HCT116 (cell line): ENCODE measurements at regions not wholly inside any gene's neighbourhood (a gene's known extent, or its start where the extent isn't known, plus 50 kb on each side); places are given as distances from the start of the nearest gene placed in this dataset.

Experiments
- ATAC-seq: fragments of 200-7000 bp; cut with Tn5 transposase; 2 replicates; pipeline ENCODE4 v1.9.1; 2020; ENCODE audit warnings: mild to moderate bottlenecking, moderate library complexity
- BruUV-seq: library from RNA; stranded (reverse); fragments of 400-500 nt; replicated peaks from 2 replicates; lab custom pipeline; 2021; lab: Mats Ljungman, UMichigan
- CTCF ChIA-PET: fragments of 300-600 bp; sonication (Branson Sonifier 250); formaldehyde crosslinking; loops from one replicate; lab custom pipeline; 2021; ENCODE audit warnings: antibody characterized with exemption; lab: Charles Lee
- POLR2A ChIA-PET: fragments of 300-600, 350-600 bp; sonication (Branson Sonifier 250); formaldehyde crosslinking; loops from one replicate; lab custom pipeline; 2021; ENCODE audit warnings: antibody characterized with exemption; lab: Charles Lee
- RAD21 ChIA-PET, 2 experiments: fragments of 300-600 bp; sonication (Branson Sonifier 250); formaldehyde crosslinking; loops; one replicate each; lab custom pipeline; 2023; ENCODE audit warnings: low total read pairs in 2 of 2; ENCODE audit not compliant: uncharacterized antibody in 2 of 2, unreplicated experiment in 2 of 2, low non-redundant PET in 1 of 2; lab: Charles Lee
- DNase-seq: peaks from one replicate; pipeline ENCODE4 v3.0.0-alpha.2; 2010; ENCODE audit warnings: low read depth, low spot score
- H2AFZ ChIP-seq: fragments of 200-600 bp; shearing (Covaris generic), sonication (generic); 2 replicates; pipeline ENCODE4 v1.6.1; 2017; ENCODE audit warnings: low read depth, mixed run types, mixed read lengths, antibody characterized with exemption, low read length; ENCODE audit not compliant: poor library complexity, severe bottlenecking
- H3K27ac ChIP-seq: 2 replicates; pipeline ENCODE4 v1.5.1; 2012; ENCODE audit warnings: low read depth, low read length
- H3K27me3 ChIP-seq: fragments of 200-600 bp; sonication (generic); 2 replicates; pipeline ENCODE4 v1.6.1; 2016; ENCODE audit warnings: mixed run types, low read length, mixed read lengths; ENCODE audit not compliant: insufficient read depth
- H3K36me3 ChIP-seq, 2 experiments: fragments of 200-500 bp in 1 of 2; fragments of 200-600 bp in 1 of 2; sonication (Bioruptor generic) in 1 of 2; sonication (generic) in 1 of 2; 2 replicates each; pipeline versions ENCODE4 v1.5.1 to v1.6.1; 2014 to 2016; ENCODE audit warnings: low read length in 2 of 2, inconsistent platforms in 1 of 2, mixed read lengths in 1 of 2, mixed run types in 1 of 2; ENCODE audit not compliant: insufficient read depth in 2 of 2, control insufficient read depth in 1 of 2
- H3K4me1 ChIP-seq, 2 experiments: fragments of 200-600 bp in 1 of 2; sonication (generic) in 1 of 2; 2 replicates each; pipeline versions ENCODE4 v1.5.1 to v1.6.1; 2012 to 2017; ENCODE audit warnings: low read length in 2 of 2, inconsistent platforms in 1 of 2, mild to moderate bottlenecking in 1 of 2, mixed read lengths in 1 of 2, mixed run types in 1 of 2, moderate library complexity in 1 of 2; ENCODE audit not compliant: insufficient read depth in 2 of 2, control insufficient read depth in 1 of 2
- H3K4me2 ChIP-seq: fragments of 200-600 bp; sonication (generic); 2 replicates; pipeline ENCODE4 v1.6.1; 2017; ENCODE audit warnings: mixed run types, low read length, mixed read lengths
- H3K4me3 ChIP-seq, 2 experiments: fragments of 200-600 bp in 1 of 2; sonication (generic) in 1 of 2; replicated peaks in 1 of 2; 2 replicates each; pipeline ENCODE4 v1.5.1; 2011 to 2016; ENCODE audit warnings: low read length in 2 of 2, control low read depth in 1 of 2, low read depth in 1 of 2, mild to moderate bottlenecking in 1 of 2, mixed read lengths in 1 of 2, mixed run types in 1 of 2
- H3K79me2 ChIP-seq: fragments of 200-600 bp; sonication (generic); 2 replicates; pipeline ENCODE4 v1.6.1; 2017; ENCODE audit warnings: mild to moderate bottlenecking, mixed run types, low read length, moderate library complexity, mixed read lengths; ENCODE audit not compliant: insufficient read depth
- H3K9ac ChIP-seq: fragments of 200-600 bp; sonication (generic); 2 replicates; pipeline ENCODE4 v1.6.1; 2016; ENCODE audit warnings: low read length, mixed read lengths
- H3K9me2 ChIP-seq: fragments of 200-600 bp; sonication (generic), shearing (Covaris generic); 2 replicates; pipeline ENCODE4 v1.6.1; 2017; ENCODE audit warnings: mixed run types, mild to moderate bottlenecking, moderate library complexity; ENCODE audit not compliant: insufficient read depth
- H3K9me3 ChIP-seq, 2 experiments: fragments of 200-500 bp in 1 of 2; fragments of 200-600 bp in 1 of 2; sonication (Bioruptor generic) in 1 of 2; sonication (generic) in 1 of 2; 2 replicates each; pipeline ENCODE4 v1.6.1; 2014 to 2017; ENCODE audit warnings: low read length in 2 of 2, mixed read lengths in 2 of 2, inconsistent platforms in 1 of 2, low read depth in 1 of 2, mild to moderate bottlenecking in 1 of 2, mixed run types in 1 of 2, moderate library complexity in 1 of 2; ENCODE audit not compliant: control insufficient read depth in 1 of 2, insufficient read depth in 1 of 2
- H4K20me1 ChIP-seq: fragments of 200-600 bp; sonication (generic), shearing (Covaris generic); 2 replicates; pipeline ENCODE4 v1.6.1; 2017; ENCODE audit warnings: mixed run types, mild to moderate bottlenecking, moderate library complexity; ENCODE audit not compliant: insufficient read depth
- CBX3 ChIP-seq: IDR thresholded peaks from 2 replicates; pipeline ENCODE4 v1.6.1; 2012; ENCODE audit warnings: low read depth
- CEBPB ChIP-seq: IDR thresholded peaks from 2 replicates; pipeline ENCODE4 v1.6.1; 2012; ENCODE audit warnings: low read depth
- EGR1 ChIP-seq: IDR thresholded peaks from 2 replicates; pipeline ENCODE4 v1.6.1; 2012; ENCODE audit warnings: low read depth
- EZH2 ChIP-seq: fragments of 200-600 bp; sonication (generic); IDR thresholded peaks from 2 replicates; pipeline ENCODE4 v1.6.1; 2017; ENCODE audit warnings: antibody characterized with exemption, mixed run types
- EZH2phosphoT487 ChIP-seq: fragments of 200-600 bp; IDR thresholded peaks from 2 replicates; pipeline ENCODE4 v1.6.1; 2018; ENCODE audit warnings: antibody characterized with exemption, borderline replicate concordance
- FOSL1 ChIP-seq: IDR thresholded peaks from 2 replicates; pipeline ENCODE4 v1.6.1; 2012; ENCODE audit warnings: low read depth
- JUND ChIP-seq: IDR thresholded peaks from 2 replicates; pipeline ENCODE4 v1.6.1; 2012
- REST ChIP-seq: IDR thresholded peaks from 2 replicates; pipeline ENCODE4 v1.6.1; 2012; ENCODE audit warnings: low read depth
- SP1 ChIP-seq: IDR thresholded peaks from 2 replicates; pipeline ENCODE4 v1.6.1; 2012; ENCODE audit warnings: low read depth
- SRF ChIP-seq: IDR thresholded peaks from 2 replicates; pipeline ENCODE4 v1.6.1; 2012; ENCODE audit warnings: low read depth
- YY1 ChIP-seq: IDR thresholded peaks from 2 replicates; pipeline ENCODE4 v1.6.1; 2011; ENCODE audit warnings: low read length, low read depth, moderate library complexity, mild to moderate bottlenecking; ENCODE audit not compliant: insufficient replicate concordance; ENCODE audit errors: extremely low read depth
- ZBTB33 ChIP-seq: IDR thresholded peaks from 2 replicates; pipeline ENCODE4 v1.6.1; 2011; ENCODE audit warnings: mild to moderate bottlenecking, low read length, moderate library complexity; ENCODE audit not compliant: insufficient replicate concordance; ENCODE audit errors: extremely low read depth
- ZFX ChIP-seq: fragments of 450-650 bp; IDR thresholded peaks from 2 replicates; pipeline ENCODE4 v1.6.1; 2017
- ZNF274 ChIP-seq: fragments of 200-500 bp; sonication (Bioruptor generic); IDR thresholded peaks from 2 replicates; pipeline ENCODE4 v1.6.1; 2014; ENCODE audit warnings: mild to moderate bottlenecking, low read depth, low read length, inconsistent platforms
- intact Hi-C: fragments of 100-400 bp; cut with micrococcal nuclease; formaldehyde crosslinking; loops from 2 replicates; pipeline ENCODE4 v1.10.0; 2022

- H3K79me2 ChIP-seq = no peaks in the 10 kb centered on the region
- H4K20me1 ChIP-seq = no peaks in the 10 kb centered on the region
- no peak overlapping the region for H3K9ac ChIP-seq
- H3K4me1 ChIP-seq = peaks cover 0 to 5% of the 10 kb centered on the region in 2 experiments; a peak in 1 of 4 replicates
- H3K9me3 ChIP-seq = no peaks in the 10 kb centered on the region
- no peak overlapping the region for H3K4me3 ChIP-seq
- no peaks in the 10 kb centered on the region for H3K36me3 ChIP-seq
- intact Hi-C loops = no loop called here
- TF ChIP-seq CEBPB = no peak
- ChIA-PET CTCF (no interaction called here), POLR2A (no interaction called here), RAD21 (no interaction called here)
- DNase-seq = no peak
- H3K27me3 ChIP-seq = 0 out of 2 replicates have a peak, but pooled peaks cover 10% of the 10 kb centered on the region
- BruUV-seq = no TSS peak
- no peaks in the 10 kb centered on the region for H3K9me2 ChIP-seq
- no peak overlapping the region for H2AFZ ChIP-seq
- no peak overlapping the region for H3K27ac ChIP-seq
- H3K4me2 ChIP-seq = no peak overlapping the region
- ATAC-seq = no peak
These were observed 143.6 kb upstream of the CRY1 start for GRCh38 chr12:107236824-107237511.

- H3K27ac ChIP-seq = no peak overlapping the region
- intact Hi-C loops = no loop called here
These were observed 144.9 kb upstream of the CRY1 start for GRCh38 chr12:107238296-107238695.

More at GRCh38 chr12:107238296-107238695, 144.9 kb upstream of the CRY1 start:
- no TSS peak for BruUV-seq
- Histone ChIP-seq H3K27me3 (peaks cover 10% of the 10 kb centered on the region; the same call in 1 of the 2 replicates), H3K9me2 (no peaks in the 10 kb centered on the region), H2AFZ (no peak overlapping the region), H3K4me3 (no peak overlapping the region), H3K9ac (no peak overlapping the region), H4K20me1 (no peaks in the 10 kb centered on the region), H3K9me3 (no peaks in the 10 kb centered on the region), H3K4me2 (no peak overlapping the region), H3K79me2 (no peaks in the 10 kb centered on the region), H3K36me3 (no peaks in the 10 kb centered on the region), H3K4me1 (peaks cover 0 to 5% of the 10 kb centered on the region in 2 experiments; a peak in 1 of 4 replicates)
- ChIA-PET POLR2A (no interaction called here), RAD21 (no interaction called here), CTCF (no interaction called here)
- ATAC-seq (no peak), DNase-seq (no peak)
- TF ChIP-seq JUND (no peak), YY1 (no peak), EZH2 (no peak), REST (no peak), SP1 (no peak), CBX3 (no peak), EGR1 (no peak), FOSL1 (no peak), CEBPB (no peak), EZH2phosphoT487 (no peak), ZNF274 (no peak), ZFX (no peak), ZBTB33 (no peak), SRF (no peak)
